Memory B cell (primary cell): ENCODE measurements at regions not wholly inside any gene's neighbourhood (a gene's known extent, or its start where the extent isn't known, plus 50 kb on each side); places are given as distances from the start of the nearest gene placed in this dataset.
"Not testable (repeated sequence)": the region's sequence is repeated elsewhere in the genome, so short reads cannot be mapped to it uniquely, and the experiment has no call there.

ENCODE experiments used
- ATAC-seq: fragments of 150-1000 bp; cut with Tn5 transposase; 2 replicates; pipeline ENCODE4 v1.10.0; 2021; ENCODE audit warnings: low read depth, mild to moderate bottlenecking, moderate library complexity
- DNase-seq, 2 donors: peaks; one replicate each; pipeline ENCODE4 v3.0.0; 2022; ENCODE audit warnings: low spot score in 2 of 2
- H3K27ac Mint-ChIP-seq: one replicate; pipeline ENCODE4 v1.8.0; 2022; ENCODE audit warnings: mild to moderate bottlenecking, moderate library complexity, mixed read lengths
- H3K27me3 Mint-ChIP-seq: one replicate; pipeline ENCODE4 v1.8.0; 2022; ENCODE audit warnings: mixed read lengths
- H3K36me3 Mint-ChIP-seq: one replicate; pipeline ENCODE4 v1.8.0; 2022; ENCODE audit warnings: mild to moderate bottlenecking, mixed read lengths
- H3K4me1 Mint-ChIP-seq: one replicate; pipeline ENCODE4 v1.8.0; 2022; ENCODE audit warnings: mixed read lengths
- H3K4me3 Mint-ChIP-seq: one replicate; pipeline ENCODE4 v1.8.0; 2022; ENCODE audit warnings: mild to moderate bottlenecking, moderate library complexity, mixed read lengths
- H3K9me3 Mint-ChIP-seq: one replicate; pipeline ENCODE4 v1.8.0; 2022; ENCODE audit warnings: mixed read lengths

DNA sequence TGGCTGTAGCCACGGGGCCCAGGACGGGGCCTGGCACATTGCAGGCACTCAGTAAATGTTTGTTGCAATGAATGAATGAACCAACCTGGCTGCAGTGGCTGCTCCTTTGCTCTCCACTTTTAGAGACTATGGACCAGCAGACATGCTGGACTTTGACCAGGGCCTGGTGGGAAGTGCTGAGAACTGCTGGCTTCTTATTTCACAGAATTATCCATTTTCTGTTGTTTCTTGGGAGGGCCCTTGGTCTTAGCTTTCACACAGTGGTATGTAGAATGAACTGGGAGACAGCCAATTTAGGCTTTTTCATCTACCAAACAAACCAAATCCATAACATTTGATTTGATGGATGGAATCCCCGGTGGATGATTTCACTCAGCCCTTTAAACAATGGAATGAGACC lies 78.0 kb upstream of the LHFPL2 start:
- Mint-ChIP-seq H3K4me3 (peak overlapping the region; percentile 75), H3K9me3 (peaks cover 3% of the 10 kb centered on the region), H3K27me3 (no peaks in the 10 kb centered on the region), H3K4me1 (peaks cover 30% of the 10 kb centered on the region), H3K27ac (peak overlapping the region; percentile 96), H3K36me3 (peaks cover 4% of the 10 kb centered on the region)
- ATAC-seq (no peak), DNase-seq (no peak)

DNA sequence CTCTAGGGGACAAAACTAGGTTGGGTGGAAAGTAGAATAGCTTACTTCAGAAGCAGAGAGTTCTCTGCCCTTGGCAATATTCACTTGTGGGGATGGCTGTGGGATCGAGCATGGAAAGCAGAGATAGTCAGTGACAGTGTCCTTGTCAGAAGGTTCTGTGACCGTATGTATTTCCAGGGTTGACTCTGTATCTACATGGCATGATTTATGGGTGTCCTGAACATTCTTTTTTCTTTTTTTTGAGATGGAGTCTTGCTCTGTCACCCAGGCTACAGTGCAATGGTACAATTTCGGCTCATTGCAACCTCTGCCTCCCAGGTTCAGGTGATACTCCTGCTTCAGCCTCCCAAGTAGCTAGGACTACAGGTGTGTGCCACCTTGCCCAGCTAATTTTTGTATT lies 77.4 kb upstream of the LHFPL2 start:
- Mint-ChIP-seq H3K36me3 (peaks cover 4% of the 10 kb centered on the region), H3K4me1 (peaks cover 29% of the 10 kb centered on the region), H3K27ac (peak overlapping the region; percentile 69), H3K9me3 (peaks cover 3% of the 10 kb centered on the region), H3K27me3 (no peaks in the 10 kb centered on the region), H3K4me3 (no peak overlapping the region)
- DNase-seq (no peak), ATAC-seq (no peak)

DNA sequence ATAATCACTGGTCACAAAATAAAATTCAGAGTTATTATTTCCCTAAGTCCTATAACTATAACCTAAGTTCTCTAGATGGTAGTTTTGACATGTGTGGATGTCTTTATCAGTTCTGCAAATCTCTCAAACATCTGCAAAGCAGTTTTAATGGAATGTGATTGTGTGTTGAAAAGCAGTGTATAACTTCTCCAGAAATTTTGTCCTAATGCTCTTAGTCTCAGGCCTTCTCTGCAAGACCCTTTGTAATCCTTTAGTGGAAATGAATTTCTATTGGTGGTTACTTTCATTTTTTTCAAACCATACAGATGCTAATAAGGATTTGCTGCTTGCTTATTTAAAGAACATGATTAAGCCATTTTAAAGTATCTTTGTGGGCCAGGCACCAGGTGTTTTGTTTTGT lies 75.5 kb upstream of the LHFPL2 start:
- no peaks in the 10 kb centered on the region for H3K9me3 Mint-ChIP-seq

DNA sequence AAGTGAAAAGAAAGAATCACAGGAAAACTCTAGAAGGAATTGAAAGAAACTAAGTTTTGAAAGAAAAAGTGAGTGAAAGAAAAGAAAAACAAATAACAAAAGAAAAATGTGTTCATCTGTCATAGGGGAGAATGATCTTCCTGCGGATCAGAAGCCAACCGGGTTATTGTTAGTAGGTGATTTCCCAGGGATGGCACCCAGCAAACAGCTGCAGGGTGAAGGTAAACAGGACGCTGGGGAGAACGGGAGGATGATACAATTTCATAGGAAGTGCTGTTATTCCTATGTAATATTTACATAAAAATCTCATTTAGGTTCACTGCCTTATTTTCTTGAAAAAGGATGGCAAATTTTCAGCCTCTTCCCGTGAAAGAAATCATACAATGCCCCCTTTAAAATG lies 72.4 kb upstream of the LHFPL2 start:
- ATAC-seq = no peak
- Mint-ChIP-seq H3K36me3 (no peaks in the 10 kb centered on the region), H3K27me3 (no peaks in the 10 kb centered on the region), H3K4me3 (no peak overlapping the region), H3K27ac (peak overlapping the region; percentile 71), H3K9me3 (no peaks in the 10 kb centered on the region), H3K4me1 (peaks cover 24% of the 10 kb centered on the region)
- no peak for DNase-seq

More for the DNA sequence above, 75.5 kb upstream of the LHFPL2 start:
- Mint-ChIP-seq H3K27me3 (no peaks in the 10 kb centered on the region), H3K4me1 (peaks cover 29% of the 10 kb centered on the region), H3K4me3 (no peak overlapping the region), H3K27ac (no peak overlapping the region), H3K36me3 (no peaks in the 10 kb centered on the region)
- ATAC-seq (no peak), DNase-seq (no peak)

DNA sequence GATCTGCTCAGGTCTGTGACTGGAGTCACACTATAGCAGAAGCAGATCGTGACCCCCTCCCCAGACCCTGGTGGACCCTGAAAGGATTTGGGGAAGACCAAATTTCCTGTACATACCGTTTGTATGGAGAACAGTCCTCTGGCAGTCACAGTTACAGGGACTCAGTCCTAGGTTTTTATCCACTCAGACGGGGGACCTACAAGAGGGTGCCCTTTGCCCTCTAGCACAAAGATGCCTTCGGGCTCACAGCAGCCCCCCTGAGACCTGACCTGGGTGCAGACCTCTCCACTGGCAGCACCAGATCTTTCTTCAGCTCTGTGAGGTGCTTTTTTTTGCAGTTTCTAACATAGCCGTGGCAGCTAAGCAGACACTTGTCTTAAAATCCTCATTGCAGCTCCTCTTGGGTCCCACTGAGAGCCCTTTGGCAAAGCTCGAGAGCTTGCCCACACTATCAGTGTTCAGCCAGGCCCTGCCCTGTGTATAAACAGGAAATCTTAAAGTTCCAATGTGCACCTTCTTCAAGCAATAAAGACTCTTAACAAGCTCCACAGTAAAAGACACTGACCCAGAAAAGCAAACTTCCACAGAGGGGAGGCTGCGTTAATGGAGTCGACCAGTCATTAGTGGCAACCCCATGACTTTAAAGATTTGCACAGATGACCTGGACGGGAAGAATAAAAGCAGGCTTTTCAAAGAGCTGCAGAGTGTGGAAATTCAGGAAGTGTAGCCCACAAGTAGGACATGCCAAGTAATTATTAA lies 71.8 kb upstream of the LHFPL2 start:
- Mint-ChIP-seq H3K4me1 (peaks cover 24% of the 10 kb centered on the region), H3K36me3 (no peaks in the 10 kb centered on the region), H3K4me3 (no peak overlapping the region), H3K27me3 (no peaks in the 10 kb centered on the region), H3K27ac (peak overlapping the region; percentile 71), H3K9me3 (no peaks in the 10 kb centered on the region)
- no peak for DNase-seq
- ATAC-seq = no peak

DNA sequence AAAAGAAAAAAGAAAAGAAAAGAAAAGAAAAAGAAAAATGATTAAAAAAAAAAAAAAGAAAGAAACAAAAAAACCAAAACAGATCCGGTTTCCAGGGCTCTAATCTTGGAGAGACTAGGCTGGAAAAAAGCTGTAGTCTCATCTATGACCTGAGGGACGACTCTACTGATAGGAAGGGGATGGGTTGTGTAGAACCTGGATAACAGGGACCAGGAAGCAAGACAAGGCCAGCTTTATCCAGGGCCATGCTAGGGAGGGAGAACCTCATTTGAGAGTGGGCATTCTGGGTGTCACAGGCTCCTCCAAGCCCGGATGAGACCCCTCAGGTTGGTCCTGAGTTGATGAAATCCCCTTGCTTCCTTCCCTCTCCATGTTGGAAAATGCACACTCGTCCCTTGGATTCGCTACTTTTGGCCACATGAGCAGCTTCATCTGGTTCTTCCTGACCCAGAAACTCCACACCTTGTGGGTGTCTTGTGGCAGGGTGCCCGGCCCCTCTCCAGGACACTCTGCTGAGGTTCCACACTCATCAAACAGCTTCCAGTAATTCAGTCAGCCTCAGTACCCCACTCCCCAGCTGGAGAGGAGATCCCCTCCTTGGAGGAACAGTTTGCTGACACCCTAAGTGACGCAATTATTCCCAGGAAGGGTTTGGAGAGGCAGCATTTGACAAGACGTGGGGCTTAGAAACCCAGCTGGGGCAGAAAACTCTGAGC lies 71.1 kb upstream of the LHFPL2 start:
- no peaks in the 10 kb centered on the region for H3K27me3 Mint-ChIP-seq
- no peak for ATAC-seq
- H3K9me3 Mint-ChIP-seq = no peaks in the 10 kb centered on the region
- H3K4me1 Mint-ChIP-seq = peaks cover 26% of the 10 kb centered on the region
- no peak for DNase-seq
- no peaks in the 10 kb centered on the region for H3K36me3 Mint-ChIP-seq
- H3K4me3 Mint-ChIP-seq = no peak overlapping the region
- H3K27ac Mint-ChIP-seq = peak overlapping the region; percentile 32

DNA sequence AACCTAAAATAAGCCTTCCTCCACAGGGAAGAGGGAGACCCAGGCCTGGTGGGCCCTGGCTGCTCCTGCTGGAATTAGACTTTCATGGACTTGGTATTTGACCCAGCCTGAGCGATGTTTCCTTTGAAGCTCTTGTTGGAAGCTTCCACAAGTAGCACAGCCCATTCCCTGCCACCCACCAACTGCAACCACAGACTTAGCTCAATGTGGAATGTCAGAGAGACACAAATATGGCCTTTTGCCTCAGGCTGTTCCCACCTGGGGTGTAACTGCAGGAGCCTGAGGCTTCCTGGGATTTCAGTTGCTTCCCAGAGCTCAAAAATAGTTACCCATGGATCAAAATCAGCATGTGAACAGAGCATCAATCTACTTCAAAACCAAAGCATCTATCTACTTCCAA lies 70.3 kb upstream of the LHFPL2 start:
- no peak overlapping the region for H3K4me3 Mint-ChIP-seq
- no peak for ATAC-seq

DNA sequence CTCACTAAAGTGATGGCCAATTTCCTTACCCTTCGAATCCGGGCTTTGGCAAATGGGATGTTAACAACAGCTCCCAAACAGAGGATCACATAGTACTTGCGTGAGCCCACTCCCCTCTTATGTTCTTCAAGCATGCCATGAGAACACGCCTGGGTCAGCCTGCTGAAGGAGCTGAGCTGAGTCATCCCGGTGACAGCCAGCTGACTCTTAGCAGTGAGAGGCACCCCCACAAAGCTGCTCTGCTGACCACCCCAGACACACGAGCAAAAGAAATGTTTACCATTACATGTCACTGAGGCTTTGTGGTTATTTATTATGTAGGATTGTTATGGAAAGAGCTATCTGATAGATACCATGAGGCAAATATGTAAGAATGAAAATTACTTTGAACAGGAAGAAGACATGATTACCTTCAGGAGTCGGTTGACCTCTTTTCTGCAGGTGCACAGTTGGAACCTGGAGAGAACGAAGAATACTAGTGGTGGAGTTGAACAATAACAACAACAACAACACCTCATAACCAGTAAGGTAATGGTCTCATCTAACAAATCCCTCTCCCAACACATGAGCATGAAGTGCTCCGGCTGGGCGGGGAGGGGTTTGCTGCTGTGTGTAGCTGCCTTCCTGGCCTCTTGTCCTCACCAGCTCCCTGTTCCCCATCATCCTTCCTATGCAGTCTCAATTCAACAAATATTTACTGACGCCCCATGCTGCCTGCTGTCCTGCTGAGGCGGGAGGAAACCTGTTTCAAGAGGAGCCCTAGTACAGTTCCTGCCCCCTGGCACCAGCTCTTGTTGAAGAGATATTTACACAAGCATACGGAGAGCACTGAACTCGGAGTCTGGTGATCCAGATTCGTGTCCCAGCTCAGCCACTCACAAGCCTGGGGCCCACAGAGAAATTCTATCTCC lies 69.4 kb upstream of the LHFPL2 start:
- H3K4me3 Mint-ChIP-seq = no peak overlapping the region
- no peaks in the 10 kb centered on the region for H3K36me3 Mint-ChIP-seq
- peaks cover 19% of the 10 kb centered on the region for H3K4me1 Mint-ChIP-seq
- no peaks in the 10 kb centered on the region for H3K9me3 Mint-ChIP-seq
- DNase-seq (no peak), ATAC-seq (no peak)
- H3K27ac Mint-ChIP-seq = peak overlapping the region; percentile 53
- H3K27me3 Mint-ChIP-seq = no peaks in the 10 kb centered on the region

More for the DNA sequence above, 70.3 kb upstream of the LHFPL2 start:
- no peaks in the 10 kb centered on the region for H3K36me3 Mint-ChIP-seq
- H3K9me3 Mint-ChIP-seq = no peaks in the 10 kb centered on the region
- H3K27me3 Mint-ChIP-seq = no peaks in the 10 kb centered on the region
- no peak for DNase-seq
- peaks cover 25% of the 10 kb centered on the region for H3K4me1 Mint-ChIP-seq
- no peak overlapping the region for H3K27ac Mint-ChIP-seq

DNA sequence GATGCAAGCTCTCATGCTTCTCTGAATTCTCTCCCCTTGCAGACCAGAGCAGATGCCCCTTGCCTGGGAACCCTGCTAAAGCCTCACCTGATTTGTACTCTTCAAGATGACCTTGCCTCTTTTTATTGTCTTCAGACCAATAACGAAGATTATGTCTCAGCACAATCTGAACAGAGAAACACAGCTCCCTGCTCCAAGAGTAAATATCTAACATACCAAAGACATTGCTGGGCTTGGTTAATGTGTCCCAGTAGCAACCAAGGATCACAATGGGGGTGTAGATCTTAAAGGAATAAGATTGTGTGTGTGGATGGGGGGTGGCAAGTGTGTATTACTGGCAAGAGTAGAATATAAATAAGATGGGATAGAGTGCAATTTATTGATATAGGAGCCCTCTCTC lies 67.6 kb upstream of the LHFPL2 start:
- Mint-ChIP-seq H3K4me3 (no peak overlapping the region), H3K27me3 (no peaks in the 10 kb centered on the region), H3K4me1 (peaks cover 19% of the 10 kb centered on the region), H3K27ac (peak overlapping the region; percentile 8), H3K36me3 (no peaks in the 10 kb centered on the region), H3K9me3 (no peaks in the 10 kb centered on the region)
- no peak for DNase-seq
- no peak for ATAC-seq

DNA sequence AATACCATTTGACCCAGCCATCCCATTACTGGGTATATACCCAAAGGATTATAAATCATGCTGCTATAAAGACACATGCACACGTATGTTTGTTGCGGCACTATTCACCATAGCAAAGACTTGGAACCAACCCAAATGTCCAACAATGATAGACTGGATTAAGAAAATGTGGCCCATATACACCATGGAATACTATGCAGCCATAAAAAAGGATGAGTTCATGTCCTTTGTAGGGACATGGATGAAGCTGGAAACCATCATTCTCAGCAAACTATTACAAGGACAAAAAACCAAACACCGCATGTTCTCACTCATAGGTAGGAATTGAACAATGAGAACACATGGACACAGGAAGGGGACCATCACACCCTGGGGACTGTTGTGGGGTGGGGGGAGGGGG lies 66.8 kb upstream of the LHFPL2 start:
- not testable (repeated sequence) for H3K27ac Mint-ChIP-seq, H3K4me3 Mint-ChIP-seq, ATAC-seq, H3K27me3 Mint-ChIP-seq, H3K9me3 Mint-ChIP-seq, H3K36me3 Mint-ChIP-seq, DNase-seq
- peaks cover 12% of the 10 kb centered on the region for H3K4me1 Mint-ChIP-seq

DNA sequence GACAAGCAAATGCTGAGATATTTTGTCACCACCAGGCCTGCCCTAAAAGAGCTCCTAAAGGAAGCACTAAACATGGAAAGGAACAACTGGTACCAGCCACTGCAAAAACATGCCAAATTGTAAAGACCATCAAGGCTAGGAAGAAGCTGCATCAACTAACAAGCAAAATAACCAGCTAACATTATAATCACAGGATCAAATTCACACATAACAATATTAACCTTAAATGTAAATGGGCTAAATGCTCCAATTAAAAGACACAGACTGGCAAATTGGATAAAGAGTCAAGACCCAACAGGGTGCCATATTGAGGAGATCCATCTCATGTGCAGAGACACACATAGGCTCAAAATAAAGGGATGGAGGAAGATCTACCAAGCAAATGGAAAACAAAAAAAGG lies 63.1 kb upstream of the LHFPL2 start:
- H3K4me3 Mint-ChIP-seq, H3K36me3 Mint-ChIP-seq, H3K27ac Mint-ChIP-seq, H3K9me3 Mint-ChIP-seq, ATAC-seq, H3K4me1 Mint-ChIP-seq, DNase-seq, H3K27me3 Mint-ChIP-seq: not testable (repeated sequence)

DNA sequence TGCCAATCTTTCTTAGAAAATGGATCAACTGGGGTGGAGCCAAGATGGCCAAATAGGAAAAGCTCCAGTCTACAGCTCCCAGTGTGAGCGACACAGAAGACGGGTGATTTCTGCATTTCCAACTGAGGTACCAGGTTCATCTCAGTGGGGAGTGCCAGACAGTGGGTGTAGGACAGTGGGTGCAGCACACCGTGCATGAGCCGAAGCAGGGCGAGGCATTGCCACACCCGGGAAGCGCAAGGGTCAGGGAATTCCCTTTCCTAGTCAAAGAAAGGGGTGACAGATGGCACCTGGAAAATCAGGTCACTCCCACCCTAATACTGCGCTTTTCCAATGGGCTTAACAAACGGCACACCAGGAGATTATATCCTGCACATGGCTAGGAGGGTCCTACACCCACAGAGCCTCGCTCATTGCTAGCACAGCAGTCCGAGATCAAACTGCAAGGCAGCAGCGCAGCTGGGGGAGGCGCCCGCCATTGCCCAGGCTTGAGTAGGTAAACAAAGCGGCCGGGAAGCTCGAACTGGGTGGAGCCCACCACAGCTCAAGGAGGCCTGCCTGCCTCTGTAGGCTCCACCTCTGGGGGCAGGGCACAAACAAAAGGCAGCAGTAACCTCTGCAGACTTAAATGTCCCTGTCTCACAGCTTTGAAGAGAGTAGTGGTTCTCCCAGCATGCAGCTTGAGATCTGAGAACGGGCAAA lies 61.3 kb upstream of the LHFPL2 start:
- not testable (repeated sequence) for H3K27ac Mint-ChIP-seq, H3K27me3 Mint-ChIP-seq, H3K4me3 Mint-ChIP-seq, ATAC-seq, H3K9me3 Mint-ChIP-seq, H3K4me1 Mint-ChIP-seq, H3K36me3 Mint-ChIP-seq, DNase-seq

DNA sequence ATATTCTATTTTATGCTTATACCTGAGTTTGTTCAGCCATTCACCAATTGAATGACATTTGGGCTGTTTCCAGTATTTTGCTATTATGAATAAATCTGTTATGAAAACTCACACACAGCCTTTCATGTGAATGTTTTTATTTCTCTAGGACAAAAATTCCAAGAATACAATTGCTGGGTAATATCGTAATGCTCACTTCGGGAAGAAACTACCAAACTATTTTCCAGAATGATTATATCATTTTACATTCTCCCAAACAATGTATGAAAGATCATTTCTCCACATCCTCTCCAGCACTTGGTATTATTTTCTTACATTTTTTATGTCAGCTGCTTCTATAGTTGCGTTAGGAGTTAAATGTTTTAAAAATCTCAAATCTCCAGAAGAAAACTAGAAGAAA lies 58.3 kb upstream of the LHFPL2 start:
- Mint-ChIP-seq H3K27me3 (no peaks in the 10 kb centered on the region), H3K36me3 (no peaks in the 10 kb centered on the region), H3K4me1 (peaks cover 3% of the 10 kb centered on the region), H3K4me3 (no peak overlapping the region), H3K27ac (no peak overlapping the region), H3K9me3 (peaks cover 2% of the 10 kb centered on the region)
- DNase-seq = no peak
- ATAC-seq = no peak
